Left ventricle myocardium inferior (tissue), 1 donor: ENCODE measurements at regions not wholly inside any gene's neighbourhood (a gene's known extent, or its start where the extent isn't known, plus 50 kb on each side); places are given as distances from the start of the nearest gene placed in this dataset.

Experiments
- DNase-seq: peaks from one replicate; pipeline ENCODE4 v3.0.0-alpha.2; 2020
- H3K27ac ChIP-seq: fragments of 200-600 bp; replicated peaks from 2 replicates; pipeline ENCODE4 v1.8.0; 2021
- H3K27me3 ChIP-seq: fragments of 200-600 bp; 2 replicates; pipeline ENCODE4 v1.8.0; 2021; ENCODE audit warnings: low read depth
- H3K36me3 ChIP-seq: fragments of 200-600 bp; 2 replicates; pipeline ENCODE4 v1.8.0; 2021
- H3K4me1 ChIP-seq: fragments of 200-600 bp; 2 replicates; pipeline ENCODE4 v1.8.0; 2021
- H3K4me3 ChIP-seq: fragments of 200-600 bp; 2 replicates; pipeline ENCODE4 v1.8.0; 2021; ENCODE audit warnings: mild to moderate bottlenecking, moderate library complexity
- H3K9me3 ChIP-seq: fragments of 200-600 bp; replicated peaks from 2 replicates; pipeline ENCODE4 v1.8.0; 2021
- CTCF ChIP-seq: fragments of 200-600 bp; IDR thresholded peaks from 2 replicates; pipeline ENCODE4 v1.8.0; 2021; ENCODE audit warnings: antibody characterized with exemption, mild to moderate bottlenecking, borderline replicate concordance
- intact Hi-C: fragments of 100-400 bp; cut with micrococcal nuclease; formaldehyde crosslinking; loops from one replicate; pipeline ENCODE4 v1.11.0; 2022
- donor health status: DM: no; HTN: yes; CAD: no; lungs with severe emphysema.

DNA sequence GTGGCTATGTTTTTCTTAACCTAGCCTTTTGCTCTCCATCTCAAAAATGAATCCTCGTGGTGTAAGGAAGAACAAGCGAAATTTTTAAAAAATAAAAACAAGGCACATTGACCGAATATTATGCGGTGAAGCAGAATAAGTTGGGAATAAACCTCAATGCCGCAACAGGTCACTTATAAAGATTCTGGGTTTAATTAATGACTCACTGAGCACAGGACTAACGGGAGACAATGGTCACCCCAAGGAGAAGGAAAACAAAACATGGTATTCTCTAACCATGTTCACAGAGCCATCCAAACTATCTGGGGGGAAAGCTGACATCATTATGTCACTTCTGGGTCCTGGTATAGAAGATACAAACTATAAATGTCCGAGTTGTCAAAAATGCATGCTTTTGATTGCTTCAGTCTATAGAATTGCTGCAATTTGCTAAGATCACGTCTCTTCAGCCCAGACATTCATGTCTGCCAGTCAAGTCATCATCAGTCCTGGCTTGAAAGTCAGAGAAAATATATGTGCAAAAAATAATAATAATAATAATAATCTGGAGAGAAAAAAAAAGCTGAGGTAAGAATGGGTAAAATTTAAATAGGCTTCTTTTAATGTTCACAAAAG is 280.6 kb downstream of the NR2F1-AS1 start:
- intact Hi-C loops: no loop called here
- no peak for TF ChIP-seq CTCF
- H3K36me3 ChIP-seq: no peaks in the 10 kb centered on the region
- H3K27me3 ChIP-seq: no peaks in the 10 kb centered on the region
- H3K27ac ChIP-seq: no peak overlapping the region
- no peak overlapping the region for H3K4me3 ChIP-seq
- peaks cover 13% of the 10 kb centered on the region for H3K4me1 ChIP-seq
- no peak for DNase-seq
- H3K9me3 ChIP-seq: no peaks in the 10 kb centered on the region

GRCh38 chr5:93299681-93300308 is 281.2 kb downstream of the NR2F1-AS1 start:
- intact Hi-C loops: no loop called here

DNA sequence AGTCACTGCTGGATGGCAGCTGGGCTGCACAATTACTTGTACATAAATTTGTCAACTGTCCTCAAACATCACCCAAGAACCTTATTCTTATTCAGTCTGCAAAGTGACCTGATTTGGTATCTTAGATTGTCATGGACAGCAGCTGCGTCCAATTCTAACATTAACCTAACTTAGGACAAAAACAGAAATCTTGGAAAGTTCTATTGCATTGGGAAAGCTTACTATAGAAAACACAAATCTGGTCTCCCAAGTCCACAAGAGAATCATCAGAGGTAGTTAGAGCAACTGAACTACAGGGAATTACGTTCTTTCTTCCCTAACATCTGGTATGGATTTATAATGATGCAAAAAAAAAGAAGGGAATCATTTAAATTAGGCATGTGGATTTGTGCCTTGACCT is 283.9 kb downstream of the NR2F1-AS1 start:
- no peaks in the 10 kb centered on the region for H3K9me3 ChIP-seq

More at GRCh38 chr5:93299681-93300308, 281.2 kb downstream of the NR2F1-AS1 start:
- DNase-seq: no peak
- Histone ChIP-seq H3K9me3 (no peaks in the 10 kb centered on the region), H3K36me3 (no peaks in the 10 kb centered on the region), H3K27ac (no peak overlapping the region), H3K4me3 (no peak overlapping the region), H3K27me3 (no peaks in the 10 kb centered on the region), H3K4me1 (peaks cover 13% of the 10 kb centered on the region)
- TF ChIP-seq CTCF: no peak

DNA sequence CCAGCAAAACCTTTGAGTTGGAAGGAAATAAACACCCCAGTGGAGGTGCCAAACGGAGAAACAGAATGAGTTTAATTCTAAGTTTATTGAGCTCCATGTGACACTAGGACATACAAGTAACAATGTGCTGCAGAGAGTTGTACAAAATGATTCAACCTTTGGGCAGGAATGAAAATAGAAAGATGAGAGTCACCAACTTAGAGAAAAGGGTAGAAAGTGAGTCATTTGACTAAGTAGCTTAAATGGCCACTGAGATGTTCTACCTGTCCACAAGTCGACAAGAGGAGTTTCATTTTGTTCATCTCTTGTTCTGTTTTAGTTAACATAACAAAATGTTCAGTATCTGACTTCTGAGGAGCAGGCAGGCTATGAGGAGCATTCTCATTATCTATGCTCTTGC is 284.7 kb downstream of the NR2F1-AS1 start:
- no peak for TF ChIP-seq CTCF

More for the DNA sequence above, 283.9 kb downstream of the NR2F1-AS1 start:
- intact Hi-C loops: no loop called here
- Histone ChIP-seq H3K27ac (no peak overlapping the region), H3K27me3 (no peaks in the 10 kb centered on the region), H3K4me3 (no peak overlapping the region), H3K36me3 (no peaks in the 10 kb centered on the region), H3K4me1 (no peaks in the 10 kb centered on the region)
- TF ChIP-seq CTCF: no peak
- no peak for DNase-seq

GRCh38 chr5:93294996-93295395 is 286.0 kb downstream of the NR2F1-AS1 start:
- no peaks in the 10 kb centered on the region for H3K27me3 ChIP-seq
- intact Hi-C loops: no loop called here
- no peak for TF ChIP-seq CTCF

More for the DNA sequence above, 284.7 kb downstream of the NR2F1-AS1 start:
- intact Hi-C loops: no loop called here
- Histone ChIP-seq H3K36me3 (no peaks in the 10 kb centered on the region), H3K27me3 (no peaks in the 10 kb centered on the region), H3K4me3 (no peak overlapping the region), H3K9me3 (no peaks in the 10 kb centered on the region), H3K4me1 (no peaks in the 10 kb centered on the region), H3K27ac (no peak overlapping the region)
- no peak for DNase-seq

More at GRCh38 chr5:93294996-93295395, 286.0 kb downstream of the NR2F1-AS1 start:
- DNase-seq: no peak
- H3K4me3 ChIP-seq: no peak overlapping the region
- H3K27ac ChIP-seq: no peak overlapping the region
- H3K9me3 ChIP-seq: no peaks in the 10 kb centered on the region
- H3K4me1 ChIP-seq: no peaks in the 10 kb centered on the region
- no peaks in the 10 kb centered on the region for H3K36me3 ChIP-seq
